ENCODE measurements at regions not wholly inside any gene's neighbourhood (a gene's known extent, or its start where the extent isn't known, plus 50 kb on each side); places are given as distances from the start of the nearest gene placed in this dataset.

GRCh38 chr6:159461266-159461665 is 231.8 kb downstream of the SOD2 start:
- Histone ChIP-seq H2AFZ (ENCODE audit: low read length) (no peak overlapping the region), H3K79me2 (ENCODE audit: insufficient read depth, low read length) (no peaks in the 10 kb centered on the region), H3K27me3 (ENCODE audit: insufficient read depth, low read length) (no peaks in the 10 kb centered on the region), H3K4me2 (ENCODE audit: low read length) (no peak overlapping the region), H3K36me3 (ENCODE audit: insufficient read depth, low read length) (no peaks in the 10 kb centered on the region), H4K20me1 (ENCODE audit: insufficient read depth, low read length) (no peaks in the 10 kb centered on the region), H3K4me3 (ENCODE audit: low read depth, low read length, poor library complexity, severe bottlenecking) (no peak overlapping the region), H3K9me2 (ENCODE audit: low read depth, low read length) (no peaks in the 10 kb centered on the region), H3K9ac (ENCODE audit: low read length) (no peak overlapping the region), H3K27ac (ENCODE audit: low read depth, low read length, poor library complexity, severe bottlenecking) (no peak overlapping the region), H3F3A (ENCODE audit: insufficient read depth, low read length) (no peaks in the 10 kb centered on the region), H3K9me3 (ENCODE audit: low read length) (no peaks in the 10 kb centered on the region), H3K4me1 (ENCODE audit: insufficient read depth, low read length, severe bottlenecking) (no peaks in the 10 kb centered on the region)
- TF ChIP-seq EZH2 (IDR thresholded peaks at IDR 0.05; ENCODE audit: borderline replicate concordance, low read length) = no peak
- TF ChIP-seq, protein P1, sequence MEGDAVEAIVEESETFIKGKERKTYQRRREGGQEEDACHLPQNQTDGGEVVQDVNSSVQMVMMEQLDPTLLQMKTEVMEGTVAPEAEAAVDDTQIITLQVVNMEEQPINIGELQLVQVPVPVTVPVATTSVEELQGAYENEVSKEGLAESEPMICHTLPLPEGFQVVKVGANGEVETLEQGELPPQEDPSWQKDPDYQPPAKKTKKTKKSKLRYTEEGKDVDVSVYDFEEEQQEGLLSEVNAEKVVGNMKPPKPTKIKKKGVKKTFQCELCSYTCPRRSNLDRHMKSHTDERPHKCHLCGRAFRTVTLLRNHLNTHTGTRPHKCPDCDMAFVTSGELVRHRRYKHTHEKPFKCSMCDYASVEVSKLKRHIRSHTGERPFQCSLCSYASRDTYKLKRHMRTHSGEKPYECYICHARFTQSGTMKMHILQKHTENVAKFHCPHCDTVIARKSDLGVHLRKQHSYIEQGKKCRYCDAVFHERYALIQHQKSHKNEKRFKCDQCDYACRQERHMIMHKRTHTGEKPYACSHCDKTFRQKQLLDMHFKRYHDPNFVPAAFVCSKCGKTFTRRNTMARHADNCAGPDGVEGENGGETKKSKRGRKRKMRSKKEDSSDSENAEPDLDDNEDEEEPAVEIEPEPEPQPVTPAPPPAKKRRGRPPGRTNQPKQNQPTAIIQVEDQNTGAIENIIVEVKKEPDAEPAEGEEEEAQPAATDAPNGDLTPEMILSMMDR (IDR thresholded peaks at IDR 0.05; ENCODE audit: low read length) = no peak

- H4K20me1 ChIP-seq (ENCODE audit: insufficient read depth, low read length) = no peaks in the 10 kb centered on the region
- H3K4me2 ChIP-seq (ENCODE audit: low read length) = no peak overlapping the region
- no peaks in the 10 kb centered on the region for H3K9me2 ChIP-seq (ENCODE audit: low read depth, low read length)
- H3F3A ChIP-seq (ENCODE audit: insufficient read depth, low read length) = no peaks in the 10 kb centered on the region
- H3K9ac ChIP-seq (ENCODE audit: low read length) = no peak overlapping the region
- no peaks in the 10 kb centered on the region for H3K4me1 ChIP-seq (ENCODE audit: insufficient read depth, low read length, severe bottlenecking)
- H3K27ac ChIP-seq (ENCODE audit: low read depth, low read length, poor library complexity, severe bottlenecking) = no peak overlapping the region
- H3K9me3 ChIP-seq (ENCODE audit: low read length) = no peaks in the 10 kb centered on the region
- no peak overlapping the region for H3K4me3 ChIP-seq (ENCODE audit: low read depth, low read length, poor library complexity, severe bottlenecking)
- H3K79me2 ChIP-seq (ENCODE audit: insufficient read depth, low read length) = no peaks in the 10 kb centered on the region
- H3K36me3 ChIP-seq (ENCODE audit: insufficient read depth, low read length) = no peaks in the 10 kb centered on the region
- no peak for TF ChIP-seq EZH2 (IDR thresholded peaks at IDR 0.05; ENCODE audit: borderline replicate concordance, low read length)
- TF ChIP-seq, protein P1 (IDR thresholded peaks at IDR 0.05; ENCODE audit: low read length) = no peak
- no peak overlapping the region for H2AFZ ChIP-seq (ENCODE audit: low read length)
- no peaks in the 10 kb centered on the region for H3K27me3 ChIP-seq (ENCODE audit: insufficient read depth, low read length)
Measured at GRCh38 chr6:159460476-159460875, 232.6 kb downstream of the SOD2 start.

- Histone ChIP-seq H3K9me2 (ENCODE audit: low read depth, low read length) (no peaks in the 10 kb centered on the region), H3K9ac (ENCODE audit: low read length) (no peak overlapping the region), H3K4me2 (ENCODE audit: low read length) (no peak overlapping the region), H3K27me3 (ENCODE audit: insufficient read depth, low read length) (no peaks in the 10 kb centered on the region), H3K79me2 (ENCODE audit: insufficient read depth, low read length) (no peaks in the 10 kb centered on the region), H3K27ac (ENCODE audit: low read depth, low read length, poor library complexity, severe bottlenecking) (no peak overlapping the region), H3K4me1 (ENCODE audit: insufficient read depth, low read length, severe bottlenecking) (no peaks in the 10 kb centered on the region), H2AFZ (ENCODE audit: low read length) (no peak overlapping the region), H4K20me1 (ENCODE audit: insufficient read depth, low read length) (no peaks in the 10 kb centered on the region), H3K4me3 (ENCODE audit: low read depth, low read length, poor library complexity, severe bottlenecking) (no peak overlapping the region), H3K9me3 (ENCODE audit: low read length) (no peaks in the 10 kb centered on the region), H3F3A (ENCODE audit: insufficient read depth, low read length) (no peaks in the 10 kb centered on the region), H3K36me3 (ENCODE audit: insufficient read depth, low read length) (no peaks in the 10 kb centered on the region)
- TF ChIP-seq, protein P1 (IDR thresholded peaks at IDR 0.05; ENCODE audit: low read length) = no peak
- TF ChIP-seq EZH2 (IDR thresholded peaks at IDR 0.05; ENCODE audit: borderline replicate concordance, low read length) = no peak
Measured at GRCh38 chr6:159456349-159456748, 236.7 kb downstream of the SOD2 start.
